Neural cell (in vitro differentiated cells): ENCODE measurements at regions not wholly inside any gene's neighbourhood (a gene's known extent, or its start where the extent isn't known, plus 50 kb on each side); places are given as distances from the start of the nearest gene placed in this dataset.

ENCODE experiments used
- H2AFZ ChIP-seq: fragments of 200-600, 300-800 bp; sonication (generic), shearing (Covaris generic); 2 replicates; pipeline ENCODE4 v1.6.0; 2014; ENCODE audit warnings: low read depth, mild to moderate bottlenecking, antibody characterized with exemption, low read length, moderate library complexity
- H3F3A ChIP-seq: fragments of 200-600 bp; shearing (Covaris generic); 2 replicates; pipeline ENCODE4 v1.6.1; 2016; ENCODE audit warnings: mild to moderate bottlenecking, moderate library complexity, mixed read lengths, antibody characterized with exemption, low read length; ENCODE audit not compliant: insufficient read depth, poor library complexity, severe bottlenecking
- H3K27ac ChIP-seq: fragments of 200-600, 300-800 bp; sonication (generic), shearing (Covaris generic); 2 replicates; pipeline ENCODE4 v1.5.1; 2014; ENCODE audit warnings: mild to moderate bottlenecking, low read length, moderate library complexity
- H3K27me3 ChIP-seq: fragments of 300-800, 200-600 bp; sonication (generic), shearing (Covaris generic); 2 replicates; pipeline ENCODE4 v1.6.0; 2014; ENCODE audit warnings: mild to moderate bottlenecking, low read depth, low read length, moderate library complexity; ENCODE audit not compliant: insufficient read depth
- H3K36me3 ChIP-seq: fragments of 300-800, 200-600 bp; sonication (generic), shearing (Covaris generic); 2 replicates; pipeline ENCODE4 v1.5.1; 2014; ENCODE audit warnings: mild to moderate bottlenecking, antibody characterized with exemption, low read length, moderate library complexity; ENCODE audit not compliant: insufficient read depth
- H3K4me2 ChIP-seq: fragments of 300-800, 200-600 bp; sonication (generic), shearing (Covaris generic); 2 replicates; pipeline ENCODE4 v1.6.0; 2014; ENCODE audit warnings: mild to moderate bottlenecking, low read length
- H3K4me3 ChIP-seq: fragments of 300-800, 200-600 bp; sonication (generic), shearing (Covaris generic); 2 replicates; pipeline ENCODE4 v1.5.1; 2014; ENCODE audit warnings: mild to moderate bottlenecking, low read length, moderate library complexity
- H3K79me2 ChIP-seq: fragments of 200-600 bp; shearing (Covaris generic); replicated peaks from 2 replicates; pipeline ENCODE4 v1.6.0; 2014; ENCODE audit warnings: mild to moderate bottlenecking, low read length, moderate library complexity; ENCODE audit not compliant: insufficient read depth
- H3K9ac ChIP-seq: fragments of 300-800, 200-600 bp; sonication (generic), shearing (Covaris generic); 2 replicates; pipeline ENCODE4 v1.6.1; 2016; ENCODE audit warnings: mild to moderate bottlenecking, low read length, mixed read lengths
- H3K9me2 ChIP-seq: fragments of 200-600 bp; shearing (Covaris generic); 2 replicates; pipeline ENCODE4 v1.6.1; 2016; ENCODE audit warnings: mild to moderate bottlenecking, low read length, mixed read lengths; ENCODE audit not compliant: insufficient read depth
- H3K9me3 ChIP-seq: fragments of 200-600, 300-800 bp; sonication (generic), shearing (Covaris generic); 2 replicates; pipeline ENCODE4 v1.6.1; 2016; ENCODE audit warnings: mild to moderate bottlenecking, mixed run types, low read length, moderate library complexity, mixed read lengths
- H4K20me1 ChIP-seq: fragments of 200-600 bp; shearing (Covaris generic); 2 replicates; pipeline ENCODE4 v1.6.1; 2016; ENCODE audit warnings: mild to moderate bottlenecking, mixed run types; ENCODE audit not compliant: insufficient read depth
- CTCF ChIP-seq: fragments of 450-650 bp; IDR thresholded peaks from 2 replicates; pipeline ENCODE4 v1.5.1; 2014; ENCODE audit warnings: antibody characterized with exemption, mild to moderate bottlenecking, moderate library complexity; ENCODE audit not compliant: poor library complexity, severe bottlenecking
- EP300 ChIP-seq: fragments of 450-650 bp; conservative IDR thresholded peaks from 2 replicates; pipeline ENCODE4 v1.6.1; 2014; ENCODE audit warnings: antibody characterized with exemption, mild to moderate bottlenecking, moderate library complexity; ENCODE audit not compliant: poor library complexity, severe bottlenecking
- EZH2 ChIP-seq: fragments of 200-600, 300-800 bp; shearing (Covaris generic), sonication (generic); IDR thresholded peaks from 2 replicates; pipeline ENCODE4 v1.6.1; 2014; ENCODE audit warnings: antibody characterized with exemption, low read length, borderline replicate concordance, mild to moderate bottlenecking; ENCODE audit not compliant: insufficient read depth, poor library complexity, severe bottlenecking
- MXI1 ChIP-seq: fragments of 450-650 bp; conservative IDR thresholded peaks from 2 replicates; pipeline ENCODE4 v1.6.1; 2014; ENCODE audit warnings: antibody characterized with exemption, mild to moderate bottlenecking; ENCODE audit not compliant: poor library complexity, severe bottlenecking
- POLR2AphosphoS5 ChIP-seq: IDR thresholded peaks from 2 replicates; pipeline ENCODE4 v1.6.1; 2012
- RAD21 ChIP-seq: fragments of 450-650 bp; conservative IDR thresholded peaks from 2 replicates; pipeline ENCODE4 v1.6.1; 2014; ENCODE audit warnings: antibody characterized with exemption, mild to moderate bottlenecking, moderate library complexity
- REST ChIP-seq: IDR thresholded peaks from 2 replicates; pipeline ENCODE4 v1.6.1; 2012; ENCODE audit warnings: borderline replicate concordance
- SMC3 ChIP-seq: fragments of 450-650 bp; conservative IDR thresholded peaks from 2 replicates; pipeline ENCODE4 v1.6.1; 2014; ENCODE audit warnings: antibody characterized with exemption, mild to moderate bottlenecking, moderate library complexity; ENCODE audit not compliant: poor library complexity
- TAF1 ChIP-seq: IDR thresholded peaks from 2 replicates; pipeline ENCODE4 v1.6.1; 2012; ENCODE audit warnings: low read depth

- no peak for TF ChIP-seq EZH2
- TF ChIP-seq RAD21, result no peak
- TF ChIP-seq SMC3, result no peak
- no peak for TF ChIP-seq TAF1
- TF ChIP-seq EP300, result no peak
- no peak for TF ChIP-seq POLR2AphosphoS5
- TF ChIP-seq MXI1, result no peak
- no peak for TF ChIP-seq REST
- TF ChIP-seq CTCF, result no peak
- Histone ChIP-seq H3F3A (no peaks in the 10 kb centered on the region), H3K79me2 (no peaks in the 10 kb centered on the region), H3K27ac (no peak overlapping the region), H3K9me2 (no peaks in the 10 kb centered on the region), H3K27me3 (no peaks in the 10 kb centered on the region), H3K4me2 (no peak overlapping the region), H3K9me3 (no peaks in the 10 kb centered on the region), H3K4me3 (no peak overlapping the region), H2AFZ (no peak overlapping the region), H4K20me1 (no peaks in the 10 kb centered on the region), H3K36me3 (no peaks in the 10 kb centered on the region), H3K9ac (no peak overlapping the region)
Observed at GRCh38 chr4:59091146-59092142, 1981.3 kb upstream of the IGFBP7 start.

- no peaks in the 10 kb centered on the region for H3K9me3 ChIP-seq
- no peaks in the 10 kb centered on the region for H3K36me3 ChIP-seq
- H3K4me2 ChIP-seq, result no peak overlapping the region
- no peak overlapping the region for H3K27ac ChIP-seq
- no peak for TF ChIP-seq REST
- no peak for TF ChIP-seq POLR2AphosphoS5
- TF ChIP-seq RAD21, result no peak
- no peak for TF ChIP-seq MXI1
- H4K20me1 ChIP-seq, result no peaks in the 10 kb centered on the region
- H3K79me2 ChIP-seq, result no peaks in the 10 kb centered on the region
- no peak overlapping the region for H3K9ac ChIP-seq
- H3F3A ChIP-seq, result no peaks in the 10 kb centered on the region
- no peaks in the 10 kb centered on the region for H3K27me3 ChIP-seq
- no peak overlapping the region for H3K4me3 ChIP-seq
- no peaks in the 10 kb centered on the region for H3K9me2 ChIP-seq
- H2AFZ ChIP-seq, result no peak overlapping the region
Observed at GRCh38 chr4:59094505-59094904, 1984.3 kb upstream of the IGFBP7 start.
